KMS-11 (cell line): ENCODE measurements at regions not wholly inside any gene's neighbourhood (a gene's known extent, or its start where the extent isn't known, plus 50 kb on each side); places are given as distances from the start of the nearest gene placed in this dataset.
"Not testable (repeated sequence)": the region's sequence is repeated elsewhere in the genome, so short reads cannot be mapped to it uniquely, and the experiment has no call there.

ENCODE experiments used
- H2AFZ ChIP-seq: fragments of 200-600 bp; sonication (generic); 2 replicates; pipeline ENCODE4 v1.6.1; 2016; ENCODE audit warnings: antibody characterized with exemption, mixed run types, low read depth
- H3K27ac ChIP-seq: fragments of 200-600 bp; sonication (generic); 2 replicates; pipeline ENCODE4 v1.6.1; 2016; ENCODE audit warnings: mild to moderate bottlenecking, mixed run types
- H3K27me3 ChIP-seq: fragments of 200-600 bp; sonication (generic); 2 replicates; pipeline ENCODE4 v1.6.1; 2017; ENCODE audit warnings: mild to moderate bottlenecking, low read depth, mixed run types, moderate library complexity; ENCODE audit not compliant: insufficient read depth
- H3K36me3 ChIP-seq: fragments of 200-600 bp; sonication (generic); 2 replicates; pipeline ENCODE4 v1.6.1; 2017; ENCODE audit warnings: mild to moderate bottlenecking, mixed run types; ENCODE audit not compliant: insufficient read depth
- H3K4me1 ChIP-seq: fragments of 200-600 bp; sonication (generic); 2 replicates; pipeline ENCODE4 v1.6.1; 2016; ENCODE audit warnings: mild to moderate bottlenecking, low read depth, mixed run types; ENCODE audit not compliant: poor library complexity, severe bottlenecking
- H3K4me2 ChIP-seq: fragments of 200-600 bp; sonication (generic); 2 replicates; pipeline ENCODE4 v1.7.0; 2016; ENCODE audit warnings: mild to moderate bottlenecking, mixed run types
- H3K4me3 ChIP-seq: fragments of 200-600 bp; sonication (generic); IDR thresholded peaks from 2 replicates; pipeline ENCODE4 v1.6.1; 2017; ENCODE audit warnings: low read depth, low read length, mixed read lengths; ENCODE audit not compliant: insufficient read depth
- H3K79me2 ChIP-seq: fragments of 200-600 bp; sonication (generic); 2 replicates; pipeline ENCODE4 v1.6.1; 2016; ENCODE audit warnings: low read depth, mixed run types; ENCODE audit not compliant: insufficient read depth
- H3K9ac ChIP-seq: fragments of 200-600 bp; sonication (generic); 2 replicates; pipeline ENCODE4 v1.6.1; 2016; ENCODE audit warnings: mild to moderate bottlenecking, mixed run types
- H4K20me1 ChIP-seq: fragments of 200-600 bp; sonication (generic); 2 replicates; pipeline ENCODE4 v1.6.1; 2016; ENCODE audit warnings: mild to moderate bottlenecking, mixed run types; ENCODE audit not compliant: insufficient read depth
- TF ChIP-seq, protein P1 (sequence below): fragments of 200-600 bp; sonication (generic); conservative IDR thresholded peaks from 2 replicates; pipeline ENCODE4 v1.6.1; 2017; ENCODE audit warnings: low read depth, mild to moderate bottlenecking, antibody characterized with exemption, low read length, moderate library complexity, mixed read lengths

DNA sequence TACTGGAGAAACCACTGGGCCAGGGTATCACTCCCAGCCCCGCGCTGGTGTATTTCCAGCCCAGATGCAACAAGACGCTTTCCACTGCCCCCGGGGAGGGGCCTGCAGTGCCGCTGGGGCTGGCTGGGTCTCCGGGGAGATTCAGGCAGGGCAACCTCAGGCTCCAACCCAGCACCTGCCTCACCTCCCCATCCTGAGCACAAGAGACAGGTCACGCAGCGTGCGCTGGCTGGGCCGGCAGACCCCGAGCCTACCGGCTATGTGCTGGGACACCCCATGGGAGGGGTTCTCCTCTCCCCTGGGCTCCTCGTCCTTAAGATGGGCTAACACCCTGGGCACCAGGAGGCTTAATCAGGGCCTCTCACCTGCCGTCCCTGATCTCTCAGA lies 80.9 kb downstream of the RFLNA start:
- Histone ChIP-seq H3K4me3 (no peak overlapping the region), H3K27ac (no peak overlapping the region), H3K79me2 (no peaks in the 10 kb centered on the region), H3K36me3 (no peaks in the 10 kb centered on the region), H3K4me1 (no peaks in the 10 kb centered on the region), H2AFZ (no peak overlapping the region), H3K27me3 (no peaks in the 10 kb centered on the region), H4K20me1 (no peaks in the 10 kb centered on the region), H3K9ac (no peak overlapping the region), H3K4me2 (no peak overlapping the region)
- TF ChIP-seq, protein P1, sequence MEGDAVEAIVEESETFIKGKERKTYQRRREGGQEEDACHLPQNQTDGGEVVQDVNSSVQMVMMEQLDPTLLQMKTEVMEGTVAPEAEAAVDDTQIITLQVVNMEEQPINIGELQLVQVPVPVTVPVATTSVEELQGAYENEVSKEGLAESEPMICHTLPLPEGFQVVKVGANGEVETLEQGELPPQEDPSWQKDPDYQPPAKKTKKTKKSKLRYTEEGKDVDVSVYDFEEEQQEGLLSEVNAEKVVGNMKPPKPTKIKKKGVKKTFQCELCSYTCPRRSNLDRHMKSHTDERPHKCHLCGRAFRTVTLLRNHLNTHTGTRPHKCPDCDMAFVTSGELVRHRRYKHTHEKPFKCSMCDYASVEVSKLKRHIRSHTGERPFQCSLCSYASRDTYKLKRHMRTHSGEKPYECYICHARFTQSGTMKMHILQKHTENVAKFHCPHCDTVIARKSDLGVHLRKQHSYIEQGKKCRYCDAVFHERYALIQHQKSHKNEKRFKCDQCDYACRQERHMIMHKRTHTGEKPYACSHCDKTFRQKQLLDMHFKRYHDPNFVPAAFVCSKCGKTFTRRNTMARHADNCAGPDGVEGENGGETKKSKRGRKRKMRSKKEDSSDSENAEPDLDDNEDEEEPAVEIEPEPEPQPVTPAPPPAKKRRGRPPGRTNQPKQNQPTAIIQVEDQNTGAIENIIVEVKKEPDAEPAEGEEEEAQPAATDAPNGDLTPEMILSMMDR = no peak

DNA sequence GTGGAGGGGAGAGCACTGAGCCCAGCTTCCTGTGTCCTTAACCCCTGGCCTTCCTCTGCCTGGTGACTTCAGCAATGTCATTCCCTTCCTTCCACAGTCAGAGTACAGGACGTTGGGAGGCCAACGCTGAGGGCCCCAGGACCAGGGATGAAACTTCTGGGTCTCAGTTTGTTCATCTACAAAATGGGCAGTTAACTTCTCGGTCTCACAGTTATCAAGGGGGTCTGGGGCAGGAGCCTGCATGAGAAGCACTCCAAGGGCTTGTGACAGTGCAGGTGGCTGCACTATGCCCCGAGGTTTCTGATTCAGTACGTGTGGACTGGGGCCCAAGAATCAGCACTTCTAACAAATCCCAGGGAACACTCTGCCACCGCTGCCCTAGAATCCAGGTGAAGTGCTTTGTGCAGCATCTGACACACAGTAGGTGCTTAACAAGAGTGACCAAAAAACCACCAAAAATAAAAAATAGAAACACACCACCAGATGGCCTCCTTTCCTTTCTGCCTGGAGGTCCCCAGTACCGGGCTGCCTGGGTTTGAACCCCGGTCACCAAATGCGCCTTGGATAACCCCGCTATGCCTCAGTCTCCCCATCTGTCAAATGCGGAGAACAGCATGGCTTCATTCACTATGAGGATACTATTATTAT lies 80.4 kb downstream of the RFLNA start:
- Histone ChIP-seq H3K4me1 (no peaks in the 10 kb centered on the region), H3K79me2 (no peaks in the 10 kb centered on the region), H2AFZ (no peak overlapping the region), H4K20me1 (no peaks in the 10 kb centered on the region), H3K9ac (no peak overlapping the region), H3K4me3 (no peak overlapping the region), H3K27me3 (no peaks in the 10 kb centered on the region), H3K4me2 (no peak overlapping the region), H3K36me3 (no peaks in the 10 kb centered on the region), H3K27ac (no peak overlapping the region)
- TF ChIP-seq, protein P1 = no peak

DNA sequence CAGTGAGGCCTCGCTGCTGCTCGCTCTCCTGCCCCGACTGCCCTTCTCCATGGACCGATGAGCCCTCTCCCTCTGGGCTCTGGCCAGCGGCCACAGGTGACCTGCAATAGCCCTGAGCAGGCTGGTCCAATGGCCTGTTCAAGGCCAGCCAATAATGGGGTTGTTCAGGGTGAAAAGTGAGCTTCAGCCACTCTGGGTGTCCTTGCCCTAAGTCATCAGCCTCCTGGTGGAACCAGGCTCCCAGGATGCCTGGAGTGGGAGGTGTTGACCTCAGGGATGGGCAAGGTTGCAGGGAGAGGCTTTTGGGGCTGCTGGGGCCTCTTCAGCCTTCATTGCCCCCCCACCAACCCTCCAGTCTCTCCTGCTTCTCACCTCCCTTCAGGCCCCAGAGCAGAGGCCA lies 79.7 kb downstream of the RFLNA start:
- Histone ChIP-seq H3K27ac (no peak overlapping the region), H3K36me3 (no peaks in the 10 kb centered on the region), H3K4me1 (no peaks in the 10 kb centered on the region), H3K9ac (no peak overlapping the region), H3K27me3 (no peaks in the 10 kb centered on the region), H4K20me1 (no peaks in the 10 kb centered on the region), H3K79me2 (no peaks in the 10 kb centered on the region), H3K4me3 (no peak overlapping the region), H3K4me2 (no peak overlapping the region), H2AFZ (no peak overlapping the region)
- TF ChIP-seq, protein P1 = no peak

DNA sequence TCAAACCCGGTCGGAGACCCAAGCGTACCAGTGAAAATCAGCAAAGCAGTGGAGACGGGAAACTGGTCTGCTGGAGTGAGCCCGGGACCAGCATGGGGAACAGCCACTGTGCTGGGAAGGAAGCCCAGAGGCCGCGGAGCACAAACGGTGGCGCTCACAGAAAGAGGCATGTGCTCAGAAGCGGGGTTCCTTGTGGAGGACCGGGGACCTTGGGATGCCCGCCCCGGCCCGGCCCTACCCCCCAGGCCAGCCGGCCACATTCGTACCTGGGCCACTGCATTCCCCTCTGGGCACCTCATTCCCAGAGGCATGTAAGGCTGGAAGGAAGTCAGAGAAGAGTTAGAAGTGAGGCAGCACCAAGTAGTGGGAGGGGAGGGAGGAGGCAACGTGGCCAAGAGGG lies 79.3 kb downstream of the RFLNA start:
- H3K27me3 ChIP-seq = no peaks in the 10 kb centered on the region
- H4K20me1 ChIP-seq = no peaks in the 10 kb centered on the region
- no peaks in the 10 kb centered on the region for H3K79me2 ChIP-seq
- no peak overlapping the region for H2AFZ ChIP-seq
- no peak overlapping the region for H3K4me2 ChIP-seq
- no peak overlapping the region for H3K27ac ChIP-seq
- no peaks in the 10 kb centered on the region for H3K36me3 ChIP-seq
- no peak overlapping the region for H3K4me3 ChIP-seq
- H3K4me1 ChIP-seq = no peaks in the 10 kb centered on the region
- TF ChIP-seq, protein P1 = no peak
- no peak overlapping the region for H3K9ac ChIP-seq

DNA sequence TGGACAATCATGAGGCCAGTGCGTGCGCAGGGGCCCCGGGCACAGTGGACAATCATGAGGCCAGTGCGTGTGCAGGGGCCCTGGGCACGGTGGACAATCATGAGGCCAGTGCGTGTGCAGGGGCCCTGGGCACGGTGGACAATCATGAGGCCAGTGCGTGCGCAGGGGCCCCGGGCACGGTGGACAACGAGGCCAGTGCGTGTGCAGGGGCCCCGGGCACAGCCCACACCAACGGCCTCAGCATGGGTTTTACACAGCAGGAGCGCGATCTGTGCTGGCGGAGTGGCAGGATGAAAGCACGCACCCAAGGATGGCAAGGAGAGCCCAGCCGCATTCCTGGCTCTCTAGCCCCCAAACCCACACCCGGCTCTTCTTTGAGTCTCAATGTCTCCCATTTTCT lies 78.8 kb downstream of the RFLNA start:
- H3K4me1 ChIP-seq, H3K79me2 ChIP-seq, H3K4me3 ChIP-seq, H3K36me3 ChIP-seq, H3K27ac ChIP-seq, H4K20me1 ChIP-seq, H3K9ac ChIP-seq, H3K4me2 ChIP-seq, H3K27me3 ChIP-seq, H2AFZ ChIP-seq: not testable (repeated sequence)
